ENCODE measurements at regions not wholly inside any gene's neighbourhood (a gene's known extent, or its start where the extent isn't known, plus 50 kb on each side); places are given as distances from the start of the nearest gene placed in this dataset.

- TF ChIP-seq, protein P1, sequence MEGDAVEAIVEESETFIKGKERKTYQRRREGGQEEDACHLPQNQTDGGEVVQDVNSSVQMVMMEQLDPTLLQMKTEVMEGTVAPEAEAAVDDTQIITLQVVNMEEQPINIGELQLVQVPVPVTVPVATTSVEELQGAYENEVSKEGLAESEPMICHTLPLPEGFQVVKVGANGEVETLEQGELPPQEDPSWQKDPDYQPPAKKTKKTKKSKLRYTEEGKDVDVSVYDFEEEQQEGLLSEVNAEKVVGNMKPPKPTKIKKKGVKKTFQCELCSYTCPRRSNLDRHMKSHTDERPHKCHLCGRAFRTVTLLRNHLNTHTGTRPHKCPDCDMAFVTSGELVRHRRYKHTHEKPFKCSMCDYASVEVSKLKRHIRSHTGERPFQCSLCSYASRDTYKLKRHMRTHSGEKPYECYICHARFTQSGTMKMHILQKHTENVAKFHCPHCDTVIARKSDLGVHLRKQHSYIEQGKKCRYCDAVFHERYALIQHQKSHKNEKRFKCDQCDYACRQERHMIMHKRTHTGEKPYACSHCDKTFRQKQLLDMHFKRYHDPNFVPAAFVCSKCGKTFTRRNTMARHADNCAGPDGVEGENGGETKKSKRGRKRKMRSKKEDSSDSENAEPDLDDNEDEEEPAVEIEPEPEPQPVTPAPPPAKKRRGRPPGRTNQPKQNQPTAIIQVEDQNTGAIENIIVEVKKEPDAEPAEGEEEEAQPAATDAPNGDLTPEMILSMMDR (IDR thresholded peaks at IDR 0.05): no peak
- TF ChIP-seq POLR2A (IDR thresholded peaks at IDR 0.05): no peak
These were observed 191.6 kb downstream of the VEGFC start for GRCh38 chr4:176601124-176601523.
